ENCODE measurements at regions not wholly inside any gene's neighbourhood (a gene's known extent, or its start where the extent isn't known, plus 50 kb on each side); places are given as distances from the start of the nearest gene placed in this dataset.

DNA sequence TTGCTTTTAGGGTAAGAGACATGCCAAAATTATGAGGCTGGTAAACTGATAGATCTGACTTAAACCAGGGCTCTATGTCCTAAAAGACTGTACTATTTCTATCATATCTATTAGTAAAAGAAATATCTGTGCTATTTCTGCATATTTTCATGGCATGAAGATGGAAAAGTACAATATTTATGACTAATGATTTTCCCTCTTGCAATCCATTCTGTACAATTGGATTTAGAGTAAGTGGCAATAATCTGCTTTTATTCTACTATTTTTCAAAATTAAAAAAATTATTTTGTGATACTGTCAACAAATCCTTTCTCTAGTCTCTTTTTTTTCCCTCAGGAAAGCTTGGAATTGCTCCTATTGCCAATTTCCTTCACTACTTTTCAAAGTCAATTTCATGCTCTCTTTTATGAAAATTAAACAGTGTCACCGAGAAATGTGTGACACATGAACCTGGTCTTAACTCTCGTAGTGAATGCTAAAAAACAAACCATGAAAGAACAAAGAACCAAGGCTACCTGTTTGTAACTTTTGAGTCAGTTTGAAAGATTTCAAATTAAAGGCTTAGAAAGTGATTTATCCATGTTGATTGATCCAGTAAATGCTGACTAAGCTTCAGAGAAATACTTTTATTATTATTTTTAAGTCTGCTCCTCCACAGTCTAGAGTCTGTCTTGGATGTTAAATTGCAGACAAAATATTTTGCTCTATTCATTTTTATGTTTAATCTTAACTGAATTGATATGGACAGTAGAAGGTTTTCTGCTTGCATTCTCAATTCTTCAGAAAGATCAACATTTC is 262.7 kb upstream of the CHRM2 start:
- TF ChIP-seq, protein P1, sequence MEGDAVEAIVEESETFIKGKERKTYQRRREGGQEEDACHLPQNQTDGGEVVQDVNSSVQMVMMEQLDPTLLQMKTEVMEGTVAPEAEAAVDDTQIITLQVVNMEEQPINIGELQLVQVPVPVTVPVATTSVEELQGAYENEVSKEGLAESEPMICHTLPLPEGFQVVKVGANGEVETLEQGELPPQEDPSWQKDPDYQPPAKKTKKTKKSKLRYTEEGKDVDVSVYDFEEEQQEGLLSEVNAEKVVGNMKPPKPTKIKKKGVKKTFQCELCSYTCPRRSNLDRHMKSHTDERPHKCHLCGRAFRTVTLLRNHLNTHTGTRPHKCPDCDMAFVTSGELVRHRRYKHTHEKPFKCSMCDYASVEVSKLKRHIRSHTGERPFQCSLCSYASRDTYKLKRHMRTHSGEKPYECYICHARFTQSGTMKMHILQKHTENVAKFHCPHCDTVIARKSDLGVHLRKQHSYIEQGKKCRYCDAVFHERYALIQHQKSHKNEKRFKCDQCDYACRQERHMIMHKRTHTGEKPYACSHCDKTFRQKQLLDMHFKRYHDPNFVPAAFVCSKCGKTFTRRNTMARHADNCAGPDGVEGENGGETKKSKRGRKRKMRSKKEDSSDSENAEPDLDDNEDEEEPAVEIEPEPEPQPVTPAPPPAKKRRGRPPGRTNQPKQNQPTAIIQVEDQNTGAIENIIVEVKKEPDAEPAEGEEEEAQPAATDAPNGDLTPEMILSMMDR (IDR thresholded peaks at IDR 0.05; ENCODE audit: low read depth, low read length), result no peak
- H3K4me3 ChIP-seq (replicated peaks in 1 of 2; ENCODE audit: low read depth in 2 of 2, low read length in 2 of 2), result no peak overlapping the region
- no peak for DNase-seq (ENCODE audit: low read depth in 2 of 2)

DNA sequence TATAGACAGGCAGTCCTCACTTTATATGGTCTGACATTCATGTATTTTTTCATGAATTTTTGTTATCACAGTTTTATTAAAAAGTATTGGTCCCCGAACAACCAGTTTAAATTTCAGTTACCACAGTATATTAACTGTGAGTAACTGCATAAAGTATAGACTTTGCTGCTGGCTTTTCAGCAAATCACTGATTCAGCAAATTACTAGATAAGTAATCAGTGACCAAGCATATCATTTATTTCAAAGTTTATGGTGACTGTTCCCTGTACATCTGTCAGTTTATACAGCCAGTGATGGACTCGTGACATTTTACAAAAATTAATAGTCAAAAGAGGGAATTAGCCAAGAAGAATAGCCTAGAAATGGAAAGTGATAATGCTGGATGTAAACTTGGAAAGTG is 266.7 kb upstream of the CHRM2 start:
- no peak overlapping the region for H3K4me3 ChIP-seq (replicated peaks in 1 of 2; ENCODE audit: low read depth in 2 of 2, low read length in 2 of 2)
- TF ChIP-seq, protein P1 (IDR thresholded peaks at IDR 0.05; ENCODE audit: low read depth, low read length), result no peak
- no peak for DNase-seq (ENCODE audit: low read depth in 2 of 2)

DNA sequence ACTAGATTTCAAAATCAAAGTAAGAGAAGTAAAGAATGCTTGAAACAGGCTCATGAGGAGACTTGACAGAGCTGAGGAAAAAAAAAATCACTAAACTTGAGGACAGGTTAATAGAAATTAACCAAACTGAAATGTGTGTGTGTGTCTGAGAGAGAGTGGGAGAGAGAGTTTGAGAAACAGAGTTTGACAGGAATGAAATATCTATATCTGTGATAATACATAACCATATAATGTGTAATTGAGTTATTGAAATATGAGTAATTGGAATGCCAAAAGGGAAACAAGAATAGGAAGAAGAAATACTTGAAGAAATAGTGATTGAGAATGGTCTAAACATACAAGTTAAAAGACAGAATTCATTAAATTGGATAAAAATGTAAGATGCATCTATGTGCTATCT is 268.0 kb upstream of the CHRM2 start:
- no peak for DNase-seq (ENCODE audit: low read depth in 2 of 2)
- H3K4me3 ChIP-seq (replicated peaks in 1 of 2; ENCODE audit: low read depth in 2 of 2, low read length in 2 of 2), result no peak overlapping the region
- TF ChIP-seq, protein P1 (IDR thresholded peaks at IDR 0.05; ENCODE audit: low read depth, low read length), result no peak

DNA sequence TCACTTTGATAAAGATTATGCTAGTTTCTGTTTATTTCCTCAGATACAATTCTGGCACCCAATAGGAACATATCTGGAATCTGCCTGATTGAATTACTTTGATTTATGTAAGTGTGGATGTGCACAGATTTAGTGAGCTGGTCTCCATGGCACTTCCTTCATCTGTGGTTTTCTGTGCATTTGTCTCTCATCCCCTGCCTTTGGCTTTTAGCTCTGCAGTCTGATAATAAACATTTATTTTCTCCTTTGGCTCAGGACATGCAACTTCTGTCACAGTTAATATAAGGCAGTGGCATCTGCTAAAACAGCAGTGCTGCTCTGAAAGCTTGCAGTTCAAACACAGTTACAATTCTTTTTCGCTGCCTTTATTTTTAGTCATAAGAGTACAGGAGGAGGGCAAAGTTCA is 273.7 kb upstream of the CHRM2 start:
- H3K4me3 ChIP-seq (replicated peaks in 1 of 2; ENCODE audit: low read depth in 2 of 2, low read length in 2 of 2), result no peak overlapping the region
- DNase-seq (ENCODE audit: low read depth in 2 of 2), result no peak
- TF ChIP-seq, protein P1 (IDR thresholded peaks at IDR 0.05; ENCODE audit: low read depth, low read length), result no peak

DNA sequence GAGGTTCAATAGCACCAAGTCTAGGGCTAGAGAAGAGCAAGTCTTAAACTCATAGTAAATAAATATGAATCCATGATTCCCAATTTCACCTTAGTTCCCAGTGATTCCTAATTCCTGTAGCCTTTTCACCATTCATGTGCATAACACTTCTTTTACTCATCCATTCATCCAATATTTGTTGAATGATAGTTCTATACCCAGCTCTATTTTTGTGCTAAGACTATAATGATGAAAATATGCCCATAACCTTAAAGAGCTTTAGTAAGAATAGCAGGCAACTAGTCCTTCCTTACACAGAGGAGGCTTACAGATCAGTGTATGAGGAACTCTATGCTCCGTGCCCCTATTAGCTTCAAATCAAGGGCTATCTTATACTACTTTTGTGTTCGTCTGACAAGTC is 280.2 kb upstream of the CHRM2 start:
- TF ChIP-seq, protein P1 (IDR thresholded peaks at IDR 0.05; ENCODE audit: low read depth, low read length), result no peak
- no peak for DNase-seq (ENCODE audit: low read depth in 2 of 2)
- no peak overlapping the region for H3K4me3 ChIP-seq (replicated peaks in 1 of 2; ENCODE audit: low read depth in 2 of 2, low read length in 2 of 2)

DNA sequence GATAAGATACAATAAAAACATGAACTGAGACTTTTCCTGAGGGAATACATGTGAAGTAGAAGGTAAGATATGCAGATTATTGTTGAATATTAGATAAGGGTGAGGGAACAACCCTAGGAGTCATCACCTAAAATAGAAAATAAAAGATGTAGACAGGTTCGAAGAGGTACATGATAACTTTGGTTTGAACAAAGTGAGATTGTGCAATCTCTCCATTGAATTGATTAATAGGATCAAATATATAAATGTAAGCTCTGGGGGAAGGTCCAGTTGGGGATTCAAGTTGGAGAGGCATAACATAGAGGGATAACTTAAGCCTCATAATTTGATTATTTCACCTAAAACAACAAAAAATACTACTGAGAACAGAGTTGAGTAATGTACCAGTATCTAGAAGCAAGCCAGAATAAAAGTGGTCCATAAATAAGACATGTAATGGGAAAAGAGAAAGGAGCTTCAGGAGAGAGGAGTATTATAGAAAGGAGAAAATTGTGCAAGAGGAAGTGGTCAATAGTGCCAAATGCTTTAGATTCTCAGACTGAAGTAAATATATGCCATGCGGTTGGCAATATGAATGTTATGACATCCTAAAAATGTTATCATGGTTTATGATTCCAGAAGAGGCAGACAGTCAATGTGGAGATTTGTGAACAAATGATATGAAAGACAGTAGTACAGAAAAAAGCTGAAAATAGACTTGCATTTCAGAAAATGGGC is 282.3 kb upstream of the CHRM2 start:
- H3K4me3 ChIP-seq (replicated peaks in 1 of 2; ENCODE audit: low read depth in 2 of 2, low read length in 2 of 2), result no peak overlapping the region
- no peak for DNase-seq (ENCODE audit: low read depth in 2 of 2)
- TF ChIP-seq, protein P1 (IDR thresholded peaks at IDR 0.05; ENCODE audit: low read depth, low read length), result no peak
